Stomach smooth muscle (tissue), 2 donors: ENCODE measurements at regions not wholly inside any gene's neighbourhood (a gene's known extent, or its start where the extent isn't known, plus 50 kb on each side); places are given as distances from the start of the nearest gene placed in this dataset.

Source experiments
- H3K27ac ChIP-seq: one replicate; pipeline ENCODE4 v1.7.0; 2013; ENCODE audit warnings: mild to moderate bottlenecking, low read length, inconsistent platforms
- H3K27me3 ChIP-seq, 2 donors: one replicate each; pipeline ENCODE4 v1.7.0; 2013; ENCODE audit warnings: low read length in 2 of 2; ENCODE audit not compliant: insufficient read depth in 2 of 2, control insufficient read depth in 1 of 2
- H3K36me3 ChIP-seq, 2 donors: one replicate each; pipeline ENCODE4 v1.7.0; 2013; ENCODE audit warnings: low read length in 2 of 2; ENCODE audit not compliant: control insufficient read depth in 2 of 2, insufficient read depth in 2 of 2
- H3K4me1 ChIP-seq: one replicate; pipeline ENCODE4 v1.7.0; 2013; ENCODE audit warnings: low read length; ENCODE audit not compliant: control insufficient read depth, insufficient read depth
- H3K4me3 ChIP-seq, 2 donors: one replicate each; pipeline ENCODE4 v1.7.0; 2013; ENCODE audit warnings: low read length in 2 of 2
- H3K9ac ChIP-seq, 2 donors: one replicate each; pipeline ENCODE4 v1.7.0; 2013; ENCODE audit warnings: low read length in 2 of 2, mild to moderate bottlenecking in 1 of 2
- H3K9me3 ChIP-seq, 2 donors: one replicate each; pipeline ENCODE4 v1.7.0; 2013; ENCODE audit warnings: low read length in 2 of 2; ENCODE audit not compliant: control insufficient read depth in 2 of 2
- donor health status: healthy.
- donor health status: Pancreatic carcinoma.

DNA sequence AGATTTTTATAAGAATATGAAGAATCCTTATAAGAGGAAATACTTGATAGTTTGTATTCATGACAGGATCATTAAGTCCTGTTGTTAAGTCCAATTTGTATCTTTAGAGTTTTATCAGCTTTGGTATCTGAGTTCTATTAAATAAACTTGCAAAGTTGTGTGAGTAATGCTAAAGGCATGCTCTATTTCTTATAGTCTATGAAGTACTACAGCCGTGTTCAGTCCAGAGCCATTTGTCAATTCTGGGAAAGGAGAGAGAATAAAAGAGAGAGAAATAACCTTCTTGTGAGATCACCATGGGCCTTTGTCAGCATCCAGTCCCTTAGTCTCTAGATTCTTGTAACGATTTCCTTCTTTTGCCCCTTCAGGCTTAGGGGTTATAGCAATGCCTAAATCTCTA lies 181.2 kb upstream of the POU3F2 start:
- Histone ChIP-seq H3K27me3 (no peaks in the 10 kb centered on the region), H3K9me3 (no peaks in the 10 kb centered on the region), H3K4me1 (no peaks in the 10 kb centered on the region), H3K36me3 (no peaks in the 10 kb centered on the region), H3K27ac (no peak overlapping the region), H3K4me3 (no peak overlapping the region), H3K9ac (no peak overlapping the region)

- Histone ChIP-seq H3K27ac (no peak overlapping the region), H3K4me1 (no peaks in the 10 kb centered on the region), H3K27me3 (no peaks in the 10 kb centered on the region), H3K4me3 (no peak overlapping the region), H3K36me3 (no peaks in the 10 kb centered on the region), H3K9ac (no peak overlapping the region), H3K9me3 (no peaks in the 10 kb centered on the region)
These were observed 176.6 kb upstream of the POU3F2 start for GRCh38 chr6:98657764-98658163.

- Histone ChIP-seq H3K9ac (no peak overlapping the region), H3K27me3 (no peaks in the 10 kb centered on the region), H3K27ac (no peak overlapping the region), H3K4me1 (no peaks in the 10 kb centered on the region), H3K9me3 (no peaks in the 10 kb centered on the region), H3K36me3 (no peaks in the 10 kb centered on the region), H3K4me3 (no peak overlapping the region)
These were observed 165.0 kb upstream of the POU3F2 start for GRCh38 chr6:98669371-98669770.

DNA sequence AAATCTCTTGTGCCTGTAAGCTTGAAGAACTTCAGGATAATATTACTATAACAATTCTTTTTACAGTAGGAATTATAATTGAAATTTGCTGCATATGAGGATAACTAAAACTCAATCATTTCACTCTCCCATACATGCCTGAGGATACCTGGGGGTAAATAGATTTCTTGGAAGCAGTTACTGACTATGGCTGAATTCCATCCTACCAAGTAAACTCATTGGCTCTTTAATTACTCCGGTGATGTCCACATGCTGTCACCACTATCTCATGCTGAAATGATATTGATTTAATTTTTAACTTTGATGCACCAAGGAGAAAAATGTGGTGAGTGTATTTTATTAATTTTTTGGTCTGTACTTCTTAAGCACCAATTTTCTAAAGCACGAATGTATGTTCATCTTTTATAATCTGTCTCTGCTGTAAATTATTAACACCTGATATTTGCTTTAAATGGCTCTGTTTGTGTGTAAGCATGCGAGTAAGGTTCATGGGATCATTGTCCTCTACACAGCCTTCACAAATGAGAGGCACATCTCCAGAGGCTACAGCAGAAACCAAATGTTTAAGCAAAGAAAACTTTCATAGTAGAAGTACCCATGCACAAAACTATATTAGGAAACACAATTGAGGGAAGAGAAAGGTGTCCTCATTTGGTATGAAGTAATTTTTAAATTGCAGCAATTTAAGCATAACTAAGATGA lies 164.2 kb upstream of the POU3F2 start:
- no peaks in the 10 kb centered on the region for H3K36me3 ChIP-seq
- no peaks in the 10 kb centered on the region for H3K4me1 ChIP-seq
- H3K4me3 ChIP-seq, result no peak overlapping the region
- H3K9me3 ChIP-seq, result no peaks in the 10 kb centered on the region
- no peaks in the 10 kb centered on the region for H3K27me3 ChIP-seq
- H3K9ac ChIP-seq, result no peak overlapping the region
- H3K27ac ChIP-seq, result no peak overlapping the region

DNA sequence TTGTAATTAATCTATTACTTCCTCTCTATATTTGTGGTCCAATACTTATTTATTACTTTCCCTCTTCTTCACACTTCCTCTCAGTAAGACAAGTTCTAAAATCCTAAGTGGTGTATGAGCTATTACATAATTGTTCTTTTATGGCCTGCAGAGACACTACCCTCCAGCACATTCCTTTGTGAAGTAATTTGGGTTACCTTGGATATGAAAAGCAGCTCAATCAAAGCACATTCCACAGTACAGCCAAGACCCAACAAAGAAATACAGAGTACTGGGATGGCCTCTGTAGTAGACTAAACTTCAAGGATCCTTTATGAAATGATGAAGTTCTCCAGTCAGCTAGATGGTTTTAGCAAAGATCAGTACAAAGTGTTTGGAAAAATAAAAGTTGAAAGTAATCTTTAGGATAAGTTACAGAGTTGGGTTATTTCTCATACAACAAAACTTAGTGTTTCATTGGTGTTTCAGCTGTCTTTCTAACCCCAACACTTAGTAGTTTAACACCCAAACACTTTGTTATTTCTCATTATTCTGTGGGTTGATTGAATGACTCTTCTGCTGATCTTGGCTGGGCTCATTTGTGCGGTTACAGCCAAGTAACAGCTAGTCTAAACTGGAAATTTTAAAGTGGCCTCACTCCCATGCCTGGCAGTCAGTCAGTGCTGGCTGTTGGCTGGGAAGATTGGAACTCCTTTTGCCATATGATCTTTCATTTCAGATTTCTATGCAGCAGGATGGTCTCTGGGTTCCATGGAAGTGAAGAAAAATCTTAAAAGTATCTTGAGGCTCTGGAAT lies 161.5 kb upstream of the POU3F2 start:
- H3K36me3 ChIP-seq, result no peaks in the 10 kb centered on the region
- no peak overlapping the region for H3K9ac ChIP-seq
- no peaks in the 10 kb centered on the region for H3K4me1 ChIP-seq
- H3K27me3 ChIP-seq, result no peaks in the 10 kb centered on the region
- no peak overlapping the region for H3K27ac ChIP-seq
- H3K9me3 ChIP-seq, result no peaks in the 10 kb centered on the region
- H3K4me3 ChIP-seq, result no peak overlapping the region

DNA sequence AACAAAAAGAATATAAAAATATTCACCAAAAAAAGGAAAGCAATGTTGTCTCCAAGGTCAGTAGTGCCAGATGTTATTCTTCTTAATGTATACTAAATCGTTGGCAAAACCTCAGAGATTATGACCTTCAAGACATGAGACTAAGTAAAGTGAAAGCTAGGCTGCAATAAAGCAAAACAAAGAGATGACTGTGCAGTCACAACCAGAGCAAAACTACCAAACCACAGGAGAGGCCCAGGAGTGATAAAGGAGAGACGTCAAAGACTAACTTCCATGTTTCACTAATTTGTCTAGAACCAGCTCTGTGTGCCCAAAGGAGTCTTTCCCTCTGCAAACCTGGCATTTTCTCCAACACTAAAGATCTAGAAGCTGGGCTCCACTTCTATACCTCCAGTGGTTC lies 155.9 kb upstream of the POU3F2 start:
- H3K9me3 ChIP-seq, result no peaks in the 10 kb centered on the region
- no peaks in the 10 kb centered on the region for H3K27me3 ChIP-seq
- H3K4me1 ChIP-seq, result no peaks in the 10 kb centered on the region
- no peak overlapping the region for H3K4me3 ChIP-seq
- no peaks in the 10 kb centered on the region for H3K36me3 ChIP-seq
- no peak overlapping the region for H3K9ac ChIP-seq
- no peak overlapping the region for H3K27ac ChIP-seq

DNA sequence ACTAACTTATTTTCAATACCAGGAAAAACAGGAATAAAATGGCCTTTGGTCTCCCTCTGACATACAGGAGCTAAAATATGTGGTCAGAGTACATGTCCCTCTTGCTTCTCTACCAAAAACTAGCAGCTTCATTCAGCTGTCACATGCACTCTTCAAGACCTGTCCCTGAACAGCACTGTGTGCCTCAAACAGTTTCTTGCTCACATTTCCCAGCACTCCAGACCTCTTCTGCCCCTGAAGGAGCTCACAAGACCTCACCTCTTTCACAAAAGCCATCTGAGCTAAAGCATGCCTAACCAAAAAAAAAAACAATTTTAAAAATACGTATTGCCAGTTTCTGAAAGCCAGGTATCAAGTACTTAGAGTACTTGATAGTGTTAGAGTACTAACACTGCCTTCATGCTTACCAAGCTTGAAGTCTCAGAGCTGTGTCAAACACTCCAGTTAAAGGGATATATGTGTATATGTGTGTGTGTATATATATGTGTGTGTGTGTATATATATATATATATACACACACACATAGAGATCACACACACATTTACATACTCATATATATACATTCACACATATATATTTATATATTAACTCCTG lies 148.3 kb upstream of the POU3F2 start:
- Histone ChIP-seq H3K27ac (no peak overlapping the region), H3K9ac (no peak overlapping the region), H3K4me1 (no peaks in the 10 kb centered on the region), H3K27me3 (no peaks in the 10 kb centered on the region), H3K36me3 (no peaks in the 10 kb centered on the region), H3K9me3 (no peaks in the 10 kb centered on the region), H3K4me3 (no peak overlapping the region)

- no peaks in the 10 kb centered on the region for H3K36me3 ChIP-seq
- H3K9me3 ChIP-seq, result no peaks in the 10 kb centered on the region
These were observed 146.6 kb upstream of the POU3F2 start for GRCh38 chr6:98687752-98688151.

GRCh38 chr6:98695091-98695801 lies 139.1 kb upstream of the POU3F2 start:
- Histone ChIP-seq H3K27ac (no peak overlapping the region), H3K9ac (no peak overlapping the region), H3K27me3 (no peaks in the 10 kb centered on the region), H3K36me3 (no peaks in the 10 kb centered on the region), H3K4me1 (no peaks in the 10 kb centered on the region), H3K4me3 (no peak overlapping the region), H3K9me3 (no peaks in the 10 kb centered on the region)

More at GRCh38 chr6:98687752-98688151, 146.6 kb upstream of the POU3F2 start:
- Histone ChIP-seq H3K27ac (no peak overlapping the region), H3K9ac (no peak overlapping the region), H3K4me3 (no peak overlapping the region), H3K27me3 (no peaks in the 10 kb centered on the region), H3K4me1 (no peaks in the 10 kb centered on the region)

- no peak overlapping the region for H3K9ac ChIP-seq
- no peak overlapping the region for H3K4me3 ChIP-seq
- no peaks in the 10 kb centered on the region for H3K9me3 ChIP-seq
- no peak overlapping the region for H3K27ac ChIP-seq
- no peaks in the 10 kb centered on the region for H3K36me3 ChIP-seq
- no peaks in the 10 kb centered on the region for H3K27me3 ChIP-seq
- H3K4me1 ChIP-seq, result no peaks in the 10 kb centered on the region
These were observed 123.0 kb upstream of the POU3F2 start for GRCh38 chr6:98711380-98711779.
